ENCODE measurements at regions not wholly inside any gene's neighbourhood (a gene's known extent, or its start where the extent isn't known, plus 50 kb on each side); places are given as distances from the start of the nearest gene placed in this dataset.
"Not testable (repeated sequence)": the region's sequence is repeated elsewhere in the genome, so short reads cannot be mapped to it uniquely, and the experiment has no call there.

DNA sequence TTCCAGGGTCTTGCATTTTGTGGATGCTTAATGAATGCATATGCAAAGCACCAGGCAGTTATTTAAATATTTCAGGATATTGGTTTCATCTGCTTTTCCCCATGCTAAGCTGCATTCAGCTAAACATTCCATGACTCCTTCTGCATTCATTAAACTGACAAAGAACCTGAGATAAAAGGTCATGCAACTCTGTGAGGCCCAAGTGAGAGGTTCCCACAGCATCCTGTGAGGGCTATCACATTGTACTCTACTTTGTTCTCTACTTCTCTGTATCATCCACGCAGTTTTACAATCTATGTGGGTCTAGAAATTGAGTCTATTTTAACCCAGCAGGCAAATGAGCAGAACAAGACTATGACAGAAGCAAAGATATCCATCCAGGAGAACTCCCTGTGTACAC lies 86.4 kb upstream of the PRSS16 start:
- no peak for DNase-seq (ENCODE audit: low spot score)

DNA sequence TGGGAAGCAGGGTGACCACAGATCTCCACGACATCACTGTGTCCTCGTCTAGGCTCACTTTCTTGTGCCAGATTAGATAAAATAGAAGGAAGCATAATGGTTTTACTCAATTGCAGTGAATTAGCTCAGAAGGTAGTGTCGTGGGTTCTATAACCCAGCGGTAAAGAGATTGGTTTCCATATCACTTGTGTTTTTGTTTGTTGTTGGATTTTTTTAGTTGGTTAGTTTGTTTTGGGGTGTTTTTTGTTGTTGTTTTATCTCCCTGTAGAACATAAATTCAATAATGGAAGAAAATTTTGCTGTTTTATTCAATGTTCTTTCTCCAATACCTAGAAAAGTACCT lies 85.9 kb upstream of the PRSS16 start:
- DNase-seq (ENCODE audit: low spot score) = no peak

DNA sequence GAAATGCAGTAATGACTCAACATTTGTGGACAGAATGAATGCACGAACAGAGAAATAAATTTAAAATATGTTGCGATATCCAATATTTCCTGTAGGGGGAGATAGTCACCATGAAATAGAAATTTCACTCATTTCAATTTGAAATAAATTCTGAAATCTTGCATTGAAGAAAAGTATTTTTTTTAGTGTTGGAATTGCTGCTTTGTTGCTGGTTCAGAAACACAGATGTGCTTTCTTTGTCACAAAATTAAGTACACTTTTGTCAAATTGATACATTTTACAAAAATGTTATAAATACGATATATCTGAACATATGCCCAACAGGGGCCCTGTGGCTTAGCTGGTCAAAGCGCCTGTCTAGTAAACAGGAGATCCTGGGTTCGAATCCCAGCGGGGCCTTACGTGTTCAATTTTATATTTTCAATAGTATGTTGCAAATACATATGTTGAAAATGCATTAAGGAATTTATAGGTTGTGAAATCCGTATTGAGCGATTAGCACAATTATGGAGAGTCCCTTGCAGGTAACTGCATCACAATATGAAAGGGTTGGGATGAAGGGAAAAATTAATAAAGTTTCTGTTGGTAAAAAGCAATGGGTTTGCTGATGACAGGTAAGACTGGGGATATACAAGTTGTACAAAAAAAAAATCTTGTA lies 85.4 kb upstream of the PRSS16 start:
- DNase-seq (ENCODE audit: low spot score) = peak; percentile 41

DNA sequence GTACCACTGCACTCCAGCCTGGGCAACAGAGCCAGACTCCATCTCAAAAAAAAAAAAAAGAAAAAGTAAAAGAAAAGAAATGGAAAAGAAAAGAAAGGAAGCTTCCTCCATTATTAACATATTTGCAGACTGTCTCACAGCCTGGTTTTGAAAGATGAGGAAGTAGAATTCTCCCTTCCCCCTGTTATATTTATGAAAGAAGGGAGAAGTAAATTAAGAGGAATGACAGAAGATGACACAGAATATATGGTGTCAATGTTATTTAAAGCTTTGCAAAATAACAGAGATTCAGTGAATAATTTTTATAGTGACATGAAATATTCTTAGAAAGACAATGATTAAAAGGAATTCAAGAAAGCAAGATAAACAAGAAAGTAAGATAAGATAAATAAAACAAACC lies 83.7 kb upstream of the PRSS16 start:
- DNase-seq (ENCODE audit: low spot score) = no peak

DNA sequence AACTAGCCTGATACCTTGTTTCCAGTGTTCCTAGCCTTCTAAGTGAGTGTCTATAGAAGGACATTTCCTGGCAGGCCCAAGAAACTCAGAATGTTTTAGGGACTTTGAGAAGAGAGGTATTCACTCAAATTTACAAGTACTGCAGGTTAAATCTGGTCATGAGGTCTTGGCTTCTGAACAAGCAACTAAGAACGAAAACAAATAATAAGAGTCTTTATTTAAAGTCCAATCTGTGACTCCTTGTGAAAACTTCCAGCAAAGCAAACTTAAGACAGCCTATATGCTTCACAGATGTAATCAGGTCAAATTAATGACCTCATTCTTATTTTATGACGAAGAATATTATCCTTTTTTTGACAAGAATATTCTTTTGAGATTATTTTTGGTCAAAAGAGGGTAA lies 79.4 kb upstream of the PRSS16 start:
- DNase-seq (ENCODE audit: low spot score) = no peak

DNA sequence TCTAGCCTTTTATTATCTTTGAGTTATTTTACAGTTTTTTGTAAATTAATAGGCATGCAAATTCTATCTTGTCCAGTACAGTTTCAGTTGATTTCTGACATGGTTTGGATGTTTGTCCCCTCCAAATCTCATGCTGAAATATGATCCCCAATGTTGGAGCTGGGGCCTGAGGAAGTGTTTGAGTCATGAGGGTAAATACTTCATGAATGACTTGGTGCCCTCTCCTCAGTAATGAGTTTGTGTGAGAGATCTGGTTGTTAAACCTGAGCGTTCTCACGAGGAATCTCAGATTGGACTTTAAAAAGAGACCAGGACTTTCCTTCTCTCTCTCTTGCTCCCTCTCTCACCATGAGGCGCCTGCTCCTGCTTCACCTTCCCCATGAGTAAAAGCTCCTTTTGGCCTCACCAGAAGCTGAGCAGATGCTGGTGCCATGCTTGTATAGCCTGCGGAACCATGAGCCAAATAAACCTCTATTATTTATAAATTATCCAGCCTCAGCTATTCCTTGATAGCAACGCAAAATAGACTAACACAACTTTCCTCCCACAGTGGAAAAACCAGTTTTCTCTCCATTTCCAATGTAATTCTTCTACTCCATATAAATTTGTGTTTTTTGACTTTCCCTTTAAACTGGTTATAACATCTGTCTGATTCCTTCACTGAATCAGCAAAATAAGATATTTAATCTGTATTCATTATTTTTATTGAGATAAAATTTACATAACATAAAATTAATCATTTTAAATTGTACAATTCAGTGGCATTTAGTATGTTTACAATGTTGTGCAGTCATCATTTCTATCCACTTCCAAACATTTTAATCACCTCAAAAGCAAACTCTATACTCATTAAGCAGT lies 78.7 kb upstream of the PRSS16 start:
- peak; percentile 55 for DNase-seq (ENCODE audit: low spot score)

DNA sequence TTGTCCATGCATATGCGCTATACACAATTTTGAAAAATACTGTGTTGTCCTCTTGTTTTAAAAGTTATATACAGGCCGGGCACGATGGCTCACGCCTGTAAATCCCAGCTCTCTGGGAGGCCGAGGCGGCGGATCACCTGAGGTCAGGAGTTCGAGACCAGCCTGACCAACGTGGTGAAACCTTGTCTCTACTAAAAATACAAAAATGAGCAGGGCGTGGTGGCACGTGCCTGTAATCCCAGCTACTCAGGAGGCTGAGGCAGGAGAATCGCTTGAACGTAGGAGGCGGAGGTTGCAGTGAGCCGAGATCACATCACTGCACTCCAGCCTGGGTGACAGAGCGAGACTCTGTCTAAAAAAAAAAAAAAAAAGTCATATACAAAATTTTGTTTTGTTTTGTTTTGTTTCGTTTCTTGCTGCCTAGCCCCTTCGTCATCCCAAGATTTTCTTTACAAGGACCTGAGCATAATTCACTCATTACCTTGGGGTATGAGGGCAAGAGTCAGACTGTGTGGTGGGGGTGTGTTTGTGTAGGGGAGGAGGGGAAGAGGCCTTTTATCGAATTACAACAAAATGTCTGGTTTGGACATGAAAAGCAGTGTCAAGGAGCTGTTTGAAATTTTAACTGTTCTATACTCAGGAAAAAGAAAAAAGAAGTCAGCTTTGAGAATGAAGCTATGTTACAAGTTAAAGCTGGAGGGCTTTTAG lies 74.8 kb upstream of the PRSS16 start:
- not testable (repeated sequence) for DNase-seq (ENCODE audit: low spot score)

DNA sequence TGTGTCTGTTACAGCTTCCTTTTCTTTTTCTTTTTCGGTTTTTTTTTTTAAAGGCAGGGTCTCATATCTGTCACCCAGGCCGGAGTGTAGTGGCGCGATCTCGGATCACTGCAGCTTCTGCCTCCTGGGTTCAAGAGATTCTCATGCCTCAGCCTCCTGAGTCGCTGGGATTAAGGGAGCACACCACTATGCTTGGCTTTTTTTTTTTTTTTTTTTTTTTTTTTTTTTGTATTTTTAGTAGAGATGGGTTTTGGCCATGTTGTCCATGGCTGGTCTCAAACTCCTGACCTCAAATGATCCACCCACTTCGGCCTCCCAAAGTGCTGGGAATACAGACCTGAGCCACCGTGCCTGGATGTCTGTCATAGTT lies 74.3 kb upstream of the PRSS16 start:
- not testable (repeated sequence) for DNase-seq (ENCODE audit: low spot score)

DNA sequence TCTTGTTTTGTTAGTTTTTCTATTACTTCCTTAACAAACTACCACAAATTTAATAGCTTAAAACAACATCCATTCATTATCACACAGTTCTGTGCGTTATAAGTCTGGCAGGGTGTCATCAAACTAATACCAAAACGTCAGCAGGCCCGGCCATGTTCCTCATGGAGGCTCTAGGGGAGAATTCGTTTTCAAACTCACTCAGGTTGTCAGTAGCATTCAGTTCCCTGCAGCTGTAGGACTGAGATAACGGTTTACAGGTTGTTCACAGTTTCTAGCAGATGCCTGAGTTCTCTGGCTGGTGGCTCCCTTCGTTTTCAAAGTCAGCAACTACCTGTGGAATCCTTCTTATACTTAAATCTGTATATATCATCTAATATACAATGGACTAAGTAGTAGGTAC lies 72.5 kb upstream of the PRSS16 start:
- no peak for DNase-seq (ENCODE audit: low spot score)

DNA sequence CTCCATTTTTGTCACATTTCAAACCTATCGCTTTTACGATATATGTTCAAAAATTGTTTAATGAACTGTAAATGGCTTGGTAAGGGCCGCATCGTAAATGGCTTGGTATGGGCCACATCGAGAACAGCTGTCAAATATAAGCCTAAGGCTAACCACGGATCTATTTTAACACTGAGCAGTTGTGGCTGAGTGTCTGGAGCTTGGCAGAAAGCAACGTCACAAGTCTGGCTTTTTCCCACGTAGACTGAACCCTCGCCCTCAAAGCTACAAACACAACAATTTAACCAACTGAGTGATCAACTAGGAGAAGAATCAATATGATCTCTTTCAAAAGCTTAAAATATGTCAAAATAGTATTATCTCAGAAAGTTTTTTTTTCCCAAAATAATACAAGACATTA lies 71.4 kb upstream of the PRSS16 start:
- DNase-seq (ENCODE audit: low spot score) = no peak

DNA sequence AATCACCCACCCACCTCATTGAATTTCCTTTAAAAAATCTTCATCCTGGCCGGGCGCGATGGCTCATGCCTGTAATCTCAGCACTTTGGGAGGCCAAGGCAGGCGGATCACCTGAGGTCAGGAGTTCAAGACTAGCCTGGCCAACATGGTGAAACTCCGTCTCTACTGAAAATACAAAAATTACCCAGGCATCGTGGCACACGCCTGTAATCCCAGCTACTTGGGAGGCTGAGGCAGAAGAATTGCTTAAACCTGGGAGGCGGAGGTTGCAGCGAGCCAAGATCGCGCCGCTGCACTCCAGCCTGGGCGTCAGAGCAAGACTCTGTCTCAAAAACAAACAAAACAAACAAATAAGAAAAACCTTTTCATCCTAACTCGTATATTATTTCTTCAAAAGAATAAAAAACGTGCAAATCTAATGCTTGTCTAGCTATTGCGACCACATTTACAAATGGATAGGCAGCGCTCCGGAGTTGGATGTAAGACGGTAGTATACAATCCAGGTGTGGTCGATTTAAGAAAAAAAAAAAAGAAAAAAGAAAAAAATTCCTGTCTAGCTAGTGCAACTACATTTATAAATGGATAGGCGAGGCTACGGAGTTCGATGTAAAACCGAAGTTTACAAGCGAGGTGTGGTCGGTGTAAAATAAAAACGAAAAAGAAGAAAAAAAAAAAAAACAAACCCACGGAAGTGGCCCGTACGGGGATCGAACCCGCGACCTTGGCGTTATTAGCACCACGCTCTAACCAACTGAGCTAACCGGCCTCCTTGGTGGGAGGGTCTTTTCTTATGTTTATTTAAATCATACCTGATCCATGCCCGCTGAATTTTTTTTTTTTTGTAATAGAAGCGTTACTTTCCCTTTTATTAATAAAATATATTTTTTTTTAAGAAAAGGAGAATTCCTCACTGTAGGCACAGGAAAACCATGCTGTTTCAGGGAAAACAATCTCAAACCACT lies 70.7 kb upstream of the PRSS16 start:
- DNase-seq (ENCODE audit: low spot score) = peak; percentile 38

DNA sequence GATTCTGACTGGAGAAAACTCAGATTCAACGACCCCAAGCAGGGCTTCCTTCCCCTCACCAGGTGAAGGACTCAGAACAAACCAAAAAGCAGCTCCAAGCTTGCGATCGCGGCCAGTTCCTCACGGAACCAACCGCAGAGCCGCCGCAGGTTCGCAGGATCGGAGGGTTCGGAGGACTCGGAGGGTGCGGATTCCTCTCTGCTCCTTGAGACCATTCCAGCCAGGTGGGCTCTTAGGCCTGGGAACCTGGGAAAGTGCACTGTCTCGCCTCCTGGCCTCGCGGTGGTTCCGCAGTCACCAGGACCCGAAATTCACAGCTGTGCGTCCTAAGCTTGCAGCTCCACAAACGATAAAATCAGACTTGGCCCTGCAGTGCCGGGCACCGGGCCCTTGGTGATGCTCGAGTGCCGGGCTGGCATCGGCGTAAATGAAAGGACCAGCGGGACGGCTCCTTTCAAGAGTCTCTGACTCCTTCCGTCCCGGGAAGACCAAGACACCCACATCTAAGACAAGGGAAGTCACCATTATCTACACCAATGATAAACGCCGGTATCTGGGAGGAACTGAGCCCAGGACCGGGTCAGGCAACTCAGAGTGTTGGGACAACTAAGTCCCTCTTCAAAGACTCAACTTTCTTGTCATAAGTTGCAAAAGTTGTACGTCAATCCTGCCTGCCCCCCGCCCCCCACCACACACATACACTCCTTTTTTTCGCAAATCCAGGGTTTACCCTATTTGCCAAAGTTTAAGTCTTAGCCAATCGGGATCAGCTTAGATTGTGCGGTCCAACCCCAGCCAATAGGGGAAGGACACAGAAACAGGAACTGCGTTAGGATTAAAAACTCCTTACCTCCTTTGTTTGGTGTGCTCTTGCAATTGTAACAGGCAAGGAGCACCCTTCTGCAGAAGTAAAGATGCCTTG lies 69.8 kb upstream of the PRSS16 start:
- DNase-seq (ENCODE audit: low spot score) = peak; percentile 85

DNA sequence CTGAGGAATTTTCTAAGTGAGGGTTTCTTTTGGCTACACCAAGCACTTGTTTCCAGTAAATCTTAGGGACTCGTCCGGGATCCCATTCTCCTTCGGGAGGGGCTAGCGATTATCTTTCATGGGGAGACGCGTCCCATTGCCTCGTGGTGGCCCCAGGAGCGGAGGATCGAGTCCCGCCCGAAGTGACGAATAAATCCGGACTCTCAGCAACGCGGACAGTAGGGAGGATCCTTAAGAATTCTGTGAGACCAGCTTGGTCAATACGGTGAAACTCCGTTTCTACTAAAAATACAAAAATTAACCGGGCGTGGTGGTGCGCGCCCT lies 69.1 kb upstream of the PRSS16 start:
- peak; percentile 50 for DNase-seq (ENCODE audit: low spot score)

DNA sequence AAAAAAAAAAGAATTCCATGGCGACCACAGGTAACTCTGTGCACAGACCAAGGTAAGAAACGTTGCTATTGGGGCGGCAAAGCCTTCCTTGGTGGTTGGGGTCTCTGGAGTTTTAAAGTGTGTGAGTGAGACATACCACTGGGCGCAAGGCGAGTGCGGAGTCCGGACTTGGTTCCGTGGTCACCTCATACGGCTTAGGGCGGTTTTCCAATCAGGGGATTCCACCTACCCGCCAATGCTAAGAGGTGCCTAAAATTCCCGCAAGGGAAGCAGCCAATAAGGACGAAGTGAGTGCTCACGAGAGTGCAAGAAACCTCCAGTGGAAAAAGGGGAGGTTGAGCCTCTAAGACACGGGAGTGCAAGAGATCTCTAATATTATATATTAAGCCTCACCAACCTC lies 68.6 kb upstream of the PRSS16 start:
- no peak for DNase-seq (ENCODE audit: low spot score)

DNA sequence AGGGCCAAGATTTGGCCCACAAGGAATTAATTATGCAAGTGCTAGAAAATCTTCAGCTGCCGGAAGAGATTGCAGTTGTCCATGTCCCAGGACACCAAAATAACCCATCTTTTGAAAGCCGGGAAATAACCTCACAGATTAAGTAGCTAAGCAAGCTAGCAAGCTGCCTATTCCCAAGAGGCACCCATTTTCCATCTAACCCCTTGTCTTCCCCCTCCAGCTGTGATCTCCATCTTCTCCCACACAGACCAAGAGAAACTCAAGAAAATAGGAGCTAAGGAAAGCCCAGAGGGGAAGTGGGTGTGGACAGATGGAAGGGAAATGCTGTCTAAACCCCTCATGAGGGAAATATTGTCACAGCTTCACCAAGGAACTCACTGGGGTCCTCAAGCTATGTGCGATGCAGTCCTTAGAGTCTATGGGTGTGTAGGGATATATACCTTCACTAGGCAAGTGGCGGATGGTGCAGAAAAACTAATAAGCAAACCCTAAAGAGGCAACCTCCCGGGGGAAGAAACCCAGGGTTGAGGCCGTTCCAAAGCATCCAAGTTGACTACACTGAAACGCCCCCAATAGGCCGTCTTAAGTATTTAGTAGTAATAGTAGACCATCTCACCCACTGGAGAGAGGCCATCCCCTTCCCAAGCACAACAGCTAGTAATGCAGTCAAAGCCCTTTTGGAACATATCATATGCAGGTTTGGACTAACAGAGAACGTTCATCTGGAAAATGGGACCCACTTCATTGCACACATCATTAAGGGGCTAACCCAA lies 64.3 kb upstream of the PRSS16 start:
- no peak for DNase-seq (ENCODE audit: low spot score)

DNA sequence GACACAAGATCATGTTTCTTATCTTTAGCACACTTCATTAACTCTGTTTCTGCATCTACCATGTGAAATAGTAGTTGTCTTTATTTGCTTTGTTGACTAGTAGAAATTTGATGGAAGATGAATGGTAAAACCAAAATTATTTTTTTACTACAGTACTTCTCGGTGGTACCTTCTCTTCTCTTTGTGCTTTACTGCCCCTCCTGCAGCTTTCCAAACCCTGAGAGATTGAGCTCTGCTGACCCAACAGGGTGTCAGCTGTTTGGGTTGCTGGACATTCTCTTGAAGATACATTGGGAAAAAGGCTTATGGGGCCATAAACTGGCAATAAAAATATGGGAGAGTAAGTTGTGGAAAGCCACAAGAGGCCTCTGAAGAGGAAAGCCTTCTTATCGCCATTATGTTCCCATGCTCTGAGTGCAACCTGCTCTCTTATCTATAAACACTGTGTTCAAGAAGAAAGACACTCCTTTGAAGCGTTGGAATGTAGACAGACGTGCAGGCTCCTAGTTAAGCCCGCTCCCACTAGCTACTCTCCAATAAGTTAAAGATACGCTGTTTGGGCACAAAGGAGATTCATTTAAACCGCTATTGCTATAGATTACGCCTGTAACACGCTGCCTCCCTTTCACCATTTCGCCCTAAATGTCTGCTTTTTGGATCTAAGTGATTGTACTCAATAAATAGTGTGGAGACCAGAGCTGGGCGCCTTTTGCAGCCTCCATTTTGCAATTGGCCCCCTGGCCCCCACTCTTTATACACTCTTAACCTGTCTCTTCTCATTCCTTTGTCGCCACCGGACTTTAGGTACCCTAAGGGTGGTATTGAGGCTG lies 60.1 kb upstream of the PRSS16 start:
- no peak for DNase-seq (ENCODE audit: low spot score)

DNA sequence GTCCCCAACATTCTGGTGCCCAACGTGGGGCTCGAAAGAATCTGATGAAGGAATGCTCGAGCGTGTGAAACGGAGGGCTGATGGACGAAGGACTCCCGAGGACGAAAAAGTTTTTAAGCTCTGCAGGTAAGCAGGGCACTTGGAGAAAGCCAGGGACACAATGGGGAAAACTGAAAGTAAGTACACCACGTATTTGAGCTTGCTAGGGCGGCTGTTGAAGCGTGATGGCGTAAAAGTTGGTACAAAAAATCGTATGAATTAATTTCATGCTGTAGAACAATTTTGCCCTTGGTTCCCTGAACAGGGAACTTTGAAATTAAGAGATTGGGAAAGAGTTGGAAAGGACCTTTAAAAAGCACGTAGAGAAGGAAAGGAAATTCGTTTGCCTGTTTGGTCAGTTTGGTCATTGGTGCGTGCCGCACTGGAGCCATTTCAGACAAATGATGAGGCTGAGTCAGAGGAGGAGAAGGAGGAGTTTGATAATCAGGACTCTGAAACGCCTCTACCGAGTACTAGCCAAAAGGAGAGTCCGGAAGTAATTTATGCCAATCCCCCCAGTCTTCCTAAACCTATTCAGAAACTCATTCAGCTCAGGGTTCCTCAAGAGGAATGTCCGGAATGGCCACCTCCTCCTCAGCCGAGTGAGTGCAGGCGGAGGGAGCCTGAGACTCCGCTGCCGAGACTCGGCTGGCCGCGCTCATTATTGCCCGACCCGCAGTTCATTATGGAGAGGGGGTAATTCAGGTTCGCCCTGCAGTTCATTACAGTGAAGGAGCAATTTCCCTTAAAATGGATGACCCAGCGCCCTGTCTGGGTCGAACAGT lies 59.2 kb upstream of the PRSS16 start:
- DNase-seq (ENCODE audit: low spot score) = peak; percentile 68

DNA sequence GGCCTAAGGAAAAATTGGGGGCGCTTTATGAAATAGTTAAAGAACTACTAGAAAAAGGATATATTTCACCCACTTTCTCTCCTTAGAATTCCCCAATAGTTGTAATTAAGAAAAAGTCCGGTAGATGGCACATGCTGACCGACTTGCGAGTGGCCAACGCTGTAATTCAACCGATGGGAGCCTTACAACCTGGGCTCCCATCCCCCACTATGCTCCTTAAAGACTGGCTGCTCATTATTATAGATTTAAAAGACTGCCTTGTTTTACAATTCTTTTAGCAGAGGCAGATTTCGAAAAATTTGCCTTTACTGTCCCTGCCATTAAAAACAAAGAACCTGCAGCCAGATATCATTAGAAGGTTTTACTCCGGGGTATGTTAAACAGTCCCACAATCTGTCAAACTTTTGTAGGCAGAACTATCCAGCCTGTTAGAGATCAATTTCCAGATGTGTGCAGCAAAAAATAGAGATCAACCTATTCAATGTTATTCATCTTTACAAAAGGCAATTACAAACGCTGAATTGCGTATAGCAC lies 58.5 kb upstream of the PRSS16 start:
- peak; percentile 61 for DNase-seq (ENCODE audit: low spot score)
